HK-2 (cell line): ENCODE measurements at regions not wholly inside any gene's neighbourhood (a gene's known extent, or its start where the extent isn't known, plus 50 kb on each side); places are given as distances from the start of the nearest gene placed in this dataset.
"Not testable (repeated sequence)": the region's sequence is repeated elsewhere in the genome, so short reads cannot be mapped to it uniquely, and the experiment has no call there.

Experiments
- DNase-seq: peaks from one replicate; pipeline ENCODE4 v3.0.0-alpha.2; 2018; ENCODE audit not compliant: unreplicated experiment

DNA sequence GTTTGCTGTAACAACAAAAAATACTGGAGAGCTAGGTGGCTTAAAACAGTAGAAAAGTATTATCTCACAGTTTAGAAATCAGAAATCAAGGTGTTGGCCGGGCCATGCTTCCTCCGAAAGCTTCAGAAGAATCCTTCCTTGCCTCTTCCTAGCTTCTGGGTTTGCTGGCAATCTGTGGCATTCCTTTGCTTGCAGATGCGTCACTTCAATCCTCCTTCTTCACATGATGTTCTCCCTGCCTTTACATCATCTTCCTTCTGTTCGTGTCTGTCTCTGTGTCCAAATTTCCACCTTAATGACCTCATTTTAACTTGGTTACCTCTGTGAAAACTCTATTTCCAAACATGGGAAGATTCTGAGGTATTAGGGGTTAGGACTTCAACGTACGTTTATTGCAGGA is 90.4 kb upstream of the CHD1 start:
- no peak for DNase-seq

DNA sequence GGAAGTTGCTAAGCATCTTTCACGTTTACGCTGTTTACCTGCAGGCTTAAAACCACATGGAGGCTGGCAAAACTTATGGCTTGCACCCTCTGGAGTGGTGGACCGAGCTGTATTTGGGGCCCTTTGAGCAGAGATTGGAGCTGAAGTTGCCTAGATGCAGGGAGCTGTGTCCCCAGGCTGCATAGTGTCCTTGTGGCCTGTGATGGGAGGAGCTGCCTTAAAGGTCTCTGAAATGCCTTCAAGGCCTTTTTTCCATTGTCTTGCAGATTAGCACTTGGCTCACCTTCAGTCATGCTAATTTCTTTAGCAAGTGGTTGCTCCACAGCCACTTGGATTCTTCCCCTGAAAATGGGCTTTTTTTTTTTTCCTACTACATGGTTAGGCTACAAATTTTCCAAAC is 81.5 kb upstream of the CHD1 start:
- DNase-seq: no peak

DNA sequence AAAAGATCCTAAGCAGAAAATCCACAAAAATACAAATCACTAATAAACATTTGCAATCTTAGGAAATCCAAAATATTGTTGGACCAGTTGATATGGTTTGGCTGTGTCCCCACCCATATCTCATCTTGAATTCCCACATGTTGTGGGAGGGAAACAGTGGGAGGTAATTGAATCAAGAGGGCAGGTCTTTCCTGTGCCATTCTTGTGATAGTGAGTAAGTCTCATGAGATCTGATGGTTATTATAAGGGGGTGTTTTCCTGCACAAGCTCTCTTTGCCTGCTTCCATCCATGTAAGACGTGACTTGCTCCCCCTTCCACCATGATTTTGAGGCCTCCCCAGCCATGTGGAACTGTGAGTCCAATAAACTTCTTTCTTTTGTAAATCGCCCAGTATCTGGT is 79.2 kb upstream of the CHD1 start:
- not testable (repeated sequence) for DNase-seq

DNA sequence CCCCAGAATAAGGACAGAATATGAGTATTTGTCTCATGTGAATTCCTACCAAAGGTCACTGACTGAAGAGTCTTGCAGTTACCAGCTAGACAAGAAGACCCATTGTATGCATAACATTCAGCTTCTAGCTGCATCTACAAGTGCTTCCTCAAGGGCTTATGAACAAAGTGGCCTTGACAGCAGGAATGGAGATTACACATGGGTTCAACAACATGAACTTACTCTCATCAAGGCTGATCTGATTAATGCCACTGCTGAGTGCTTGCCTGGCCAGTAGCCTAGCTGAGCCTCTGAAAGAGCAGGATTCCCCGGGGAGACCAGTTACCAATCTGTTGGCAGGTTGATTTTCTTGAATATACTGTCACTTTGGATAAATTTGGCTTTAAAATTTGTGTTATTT is 76.7 kb upstream of the CHD1 start:
- DNase-seq: no peak

DNA sequence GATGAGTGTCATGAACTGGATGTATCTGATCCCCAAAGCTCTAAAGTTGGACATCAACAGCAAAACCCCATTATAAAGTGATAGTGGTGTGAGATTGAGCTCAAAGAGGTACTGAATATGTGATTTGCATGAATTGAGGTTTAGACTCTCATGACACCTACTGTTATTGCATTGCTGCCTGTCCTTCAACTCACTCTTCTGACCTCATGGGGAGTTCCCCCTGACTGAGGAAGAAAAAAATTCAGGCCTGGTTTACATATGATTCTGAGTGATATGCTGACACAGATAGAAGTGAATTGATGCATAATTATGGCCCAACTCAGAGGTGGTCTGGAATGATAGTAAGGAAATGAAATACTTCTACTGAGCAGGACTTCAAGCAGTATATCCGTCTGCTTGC is 76.2 kb upstream of the CHD1 start:
- DNase-seq: no peak

DNA sequence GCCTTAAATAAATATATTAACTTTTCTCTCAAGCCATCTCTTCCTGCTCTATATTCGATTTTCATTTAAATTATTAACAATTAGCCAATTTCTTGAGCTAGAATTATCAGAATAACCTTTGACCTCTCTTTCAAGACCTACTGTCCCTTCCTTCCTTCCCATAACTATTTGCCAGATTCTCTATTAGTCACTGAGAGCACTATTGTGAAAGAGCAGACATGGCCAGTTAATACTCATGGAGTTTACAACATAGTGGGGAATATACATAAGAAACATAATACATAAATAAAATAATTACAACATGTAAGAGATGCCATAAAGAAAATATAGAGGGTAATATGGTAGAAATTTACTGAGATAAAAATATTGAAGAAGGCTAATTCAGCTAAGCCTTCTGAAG is 72.1 kb upstream of the CHD1 start:
- DNase-seq: no peak

DNA sequence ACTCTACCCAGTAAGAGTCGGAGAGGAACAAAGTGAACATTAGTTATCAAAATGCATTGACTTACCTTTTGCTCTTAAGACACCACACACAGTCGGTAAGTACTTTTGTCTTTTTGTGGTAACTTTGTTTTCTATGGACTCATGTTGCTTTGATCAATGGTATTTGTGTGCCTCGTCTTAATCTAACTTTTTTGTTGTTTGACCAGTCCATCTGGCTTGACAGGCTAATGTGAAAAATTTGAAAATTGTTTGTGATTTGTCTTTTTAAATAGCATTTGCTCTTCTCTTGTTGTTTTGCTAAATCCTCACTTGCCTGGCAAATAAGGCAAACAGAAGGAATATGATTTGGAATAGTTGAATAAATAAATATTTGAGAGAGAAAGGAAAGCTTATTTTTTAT is 71.4 kb upstream of the CHD1 start:
- no peak for DNase-seq

DNA sequence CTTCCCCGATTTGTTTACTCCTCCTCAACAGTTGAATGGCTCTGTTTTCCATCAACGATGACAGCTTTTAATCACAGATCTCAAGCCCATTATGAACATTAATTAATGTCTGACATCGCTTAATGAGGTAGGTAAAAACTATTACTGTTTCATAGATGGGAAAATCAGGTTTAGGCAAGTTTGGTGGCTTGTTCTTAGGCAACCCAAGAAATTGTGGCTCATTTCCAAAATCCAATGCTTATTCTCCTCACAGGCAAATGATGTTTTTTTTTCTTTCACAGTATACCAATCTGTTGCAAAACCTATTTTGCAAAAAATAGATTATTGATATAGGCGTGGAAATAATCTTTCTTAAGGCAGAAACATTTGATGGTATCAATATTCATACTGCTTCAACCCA is 70.8 kb upstream of the CHD1 start:
- DNase-seq: no peak

DNA sequence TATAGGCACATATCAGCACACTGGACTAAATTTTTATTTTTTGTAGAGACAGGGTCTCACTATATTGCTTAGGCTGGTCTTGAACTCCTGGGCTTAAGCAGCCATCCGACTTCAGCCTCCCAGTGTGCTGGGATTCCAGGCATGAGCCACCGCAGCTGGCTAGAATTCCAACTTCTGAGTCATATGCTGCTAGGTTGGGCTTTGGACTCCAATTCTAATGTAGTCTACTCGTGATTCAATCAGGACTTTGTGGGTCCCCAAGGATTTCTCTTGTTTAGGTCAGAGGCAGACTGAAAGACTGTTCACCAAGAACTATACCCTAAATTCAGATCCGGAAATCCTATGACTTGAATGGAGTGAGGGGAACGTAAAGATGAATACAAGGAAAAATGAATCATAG is 68.2 kb upstream of the CHD1 start:
- no peak for DNase-seq

DNA sequence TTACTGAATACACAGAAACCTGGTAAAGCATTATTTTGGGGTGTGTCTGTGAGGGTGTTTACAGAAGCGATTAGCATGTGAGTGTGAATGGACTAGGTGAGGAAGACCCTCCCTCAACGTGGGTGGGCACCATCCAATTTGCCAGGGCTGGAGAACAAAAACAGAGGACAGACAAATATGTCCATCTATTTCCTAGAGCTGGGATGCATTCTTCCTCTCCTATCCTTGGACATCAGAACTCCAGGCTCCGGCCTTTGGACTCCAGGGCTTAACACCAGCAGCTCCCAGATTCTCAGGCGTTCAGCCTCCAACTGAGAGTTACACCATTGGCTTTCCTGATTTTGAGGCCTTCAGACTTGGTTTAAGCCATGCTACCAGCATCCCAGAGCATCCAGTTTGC is 65.8 kb upstream of the CHD1 start:
- no peak for DNase-seq

DNA sequence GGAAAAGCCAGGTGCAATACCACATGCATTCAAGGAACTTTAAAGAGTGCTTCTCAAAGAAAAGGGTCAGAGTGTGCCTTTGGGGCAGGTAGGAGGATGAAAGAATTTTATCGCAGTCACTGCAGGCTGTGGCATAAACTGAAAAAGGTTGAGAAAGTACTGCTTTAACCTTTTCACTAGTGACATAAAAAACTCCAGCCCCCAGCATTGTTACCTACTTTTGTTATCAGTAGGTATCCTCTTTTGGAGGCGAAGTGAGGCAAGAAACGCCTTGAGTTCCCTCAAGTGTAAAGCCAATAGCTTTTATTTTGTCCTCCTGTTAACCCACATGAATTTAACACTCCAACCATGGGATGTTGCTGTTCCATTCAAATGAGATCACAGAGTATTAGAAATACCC is 64.7 kb upstream of the CHD1 start:
- no peak for DNase-seq

DNA sequence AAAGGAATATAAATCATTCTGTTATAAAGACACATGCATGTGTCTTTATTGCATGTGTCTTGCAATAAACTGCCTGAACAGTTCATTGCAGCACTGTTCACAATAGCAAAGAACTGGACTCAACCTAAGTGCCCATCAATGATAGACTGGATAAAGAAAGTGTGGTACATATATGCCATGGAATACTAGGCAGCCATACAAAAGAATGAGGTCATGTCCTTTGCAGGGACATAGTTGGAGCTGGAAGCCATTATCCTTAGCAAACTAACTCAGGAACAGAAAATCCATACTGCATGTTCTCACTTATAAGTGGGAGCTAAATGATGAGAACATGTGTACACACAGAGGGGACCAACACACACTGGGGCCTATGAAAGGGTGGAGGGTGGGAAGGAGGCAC is 63.7 kb upstream of the CHD1 start:
- no peak for DNase-seq

DNA sequence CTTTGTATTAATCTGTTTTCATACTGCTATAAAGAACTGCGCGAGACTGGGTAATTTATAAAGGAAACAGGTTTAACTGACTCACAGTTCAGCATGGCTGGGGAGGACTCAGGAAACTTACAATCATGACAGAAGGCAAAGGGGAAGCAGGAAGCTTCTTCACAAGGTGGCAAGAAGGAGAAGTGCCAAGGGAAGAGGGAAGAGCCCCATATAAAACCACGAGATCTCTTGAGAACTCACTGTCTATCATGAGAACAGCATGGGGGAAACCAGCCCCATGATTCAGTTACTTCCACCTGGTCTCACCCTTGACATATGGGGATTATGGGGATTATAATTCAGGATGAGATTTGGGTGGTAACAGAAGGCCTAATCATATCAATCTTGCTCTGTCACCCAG is 60.9 kb upstream of the CHD1 start:
- no peak for DNase-seq

DNA sequence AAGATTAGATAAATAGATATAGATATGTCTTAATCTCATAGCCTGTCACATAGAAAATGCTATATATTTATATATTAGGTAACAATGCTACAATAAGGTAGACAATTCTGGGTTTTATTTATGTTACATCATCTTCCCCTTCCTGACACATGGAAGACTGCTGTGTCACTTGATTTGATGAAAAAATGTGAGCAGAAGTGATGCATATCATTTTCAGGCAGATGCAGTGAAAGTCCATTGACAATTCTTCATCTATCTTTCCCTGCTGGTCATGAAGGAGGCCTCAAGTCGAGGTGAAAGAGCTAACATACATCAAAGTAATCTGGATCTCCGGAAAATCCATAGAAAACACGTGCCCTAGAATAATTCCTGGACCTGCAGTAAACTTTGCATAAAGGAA is 57.8 kb upstream of the CHD1 start:
- DNase-seq: no peak

DNA sequence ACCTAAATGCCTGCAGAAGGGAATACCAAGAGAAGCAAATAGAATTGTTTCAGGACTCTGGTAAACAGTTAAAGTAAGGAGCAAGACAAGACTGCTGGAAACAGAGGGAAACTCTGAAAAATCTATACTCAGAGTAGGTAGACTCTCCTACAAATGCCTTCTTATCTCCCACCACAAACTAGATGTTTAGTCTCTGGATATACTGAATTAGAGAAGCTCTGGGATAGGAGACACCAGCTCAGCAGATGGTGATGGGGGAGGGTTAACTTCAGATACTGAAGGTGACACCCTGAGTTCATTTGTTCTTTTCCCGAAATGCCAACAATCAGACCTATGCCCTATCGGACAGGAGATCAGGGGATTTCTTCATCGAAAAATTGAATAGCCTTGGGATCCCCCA is 54.1 kb upstream of the CHD1 start:
- DNase-seq: no peak
